PC-3 (cell line): ENCODE measurements at regions not wholly inside any gene's neighbourhood (a gene's known extent, or its start where the extent isn't known, plus 50 kb on each side); places are given as distances from the start of the nearest gene placed in this dataset.

Source experiments
- ATAC-seq: fragments of 200-7000 bp; cut with Tn5 transposase; 2 replicates; pipeline ENCODE4 v1.9.1; 2020; ENCODE audit warnings: mild to moderate bottlenecking, moderate library complexity
- BruUV-seq: library from RNA; stranded (reverse); fragments of 400-500 nt; replicated peaks from 2 replicates; lab custom pipeline; 2021; lab: Mats Ljungman, UMichigan
- CTCF ChIA-PET: fragments of 300-600 bp; sonication (Branson Sonifier 250); formaldehyde crosslinking; loops from one replicate; lab custom pipeline; 2022; ENCODE audit warnings: antibody characterized with exemption; lab: Charles Lee
- POLR2A ChIA-PET: fragments of 300-600 bp; sonication (Branson Sonifier 250); formaldehyde crosslinking; loops from one replicate; lab custom pipeline; 2022; ENCODE audit warnings: antibody characterized with exemption; ENCODE audit not compliant: unreplicated experiment; lab: Charles Lee
- DNase-seq: peaks from one replicate; pipeline ENCODE4 v3.0.0-alpha.2; 2015
- H2AFZ ChIP-seq: fragments of 300-600 bp; sonication (generic); 2 replicates; pipeline ENCODE4 v1.6.0; 2016; ENCODE audit warnings: antibody characterized with exemption, low read length
- H3F3A ChIP-seq: fragments of 300-600 bp; sonication (generic); one replicate; pipeline ENCODE4 v1.6.0; 2017; ENCODE audit warnings: antibody characterized with exemption, low read length, control low read depth, mild to moderate bottlenecking; ENCODE audit not compliant: unreplicated experiment
- H3K27ac ChIP-seq: fragments of 300-600 bp; sonication (generic); 2 replicates; pipeline ENCODE4 v1.5.1; 2016; ENCODE audit warnings: mild to moderate bottlenecking, low read length
- H3K27me3 ChIP-seq: fragments of 300-600 bp; sonication (generic); 2 replicates; pipeline ENCODE4 v1.6.1; 2016; ENCODE audit warnings: low read length, mixed read lengths
- H3K36me3 ChIP-seq: fragments of 300-600 bp; sonication (generic); 2 replicates; pipeline ENCODE4 v1.6.1; 2016; ENCODE audit warnings: low read depth, mixed run types, low read length, mixed read lengths
- H3K4me1 ChIP-seq: fragments of 300-600 bp; sonication (generic); 2 replicates; pipeline ENCODE4 v1.5.1; 2016; ENCODE audit warnings: low read length; ENCODE audit not compliant: insufficient read depth
- H3K4me2 ChIP-seq: fragments of 300-600 bp; sonication (generic); 2 replicates; pipeline ENCODE4 v1.6.0; 2016; ENCODE audit warnings: low read length
- H3K4me3 ChIP-seq: fragments of 300-600 bp; sonication (generic); 2 replicates; pipeline ENCODE4 v1.5.1; 2016; ENCODE audit warnings: mild to moderate bottlenecking, low read length, mixed read lengths
- H3K79me2 ChIP-seq: fragments of 300-600 bp; sonication (generic); 2 replicates; pipeline ENCODE4 v1.6.1; 2017; ENCODE audit warnings: low read length, mixed read lengths
- H3K9ac ChIP-seq: fragments of 300-600 bp; sonication (generic); 2 replicates; pipeline ENCODE4 v1.6.0; 2016; ENCODE audit warnings: mild to moderate bottlenecking, low read length
- H3K9me2 ChIP-seq: fragments of 300-600 bp; sonication (generic); replicated peaks from 2 replicates; pipeline ENCODE4 v1.6.1; 2016; ENCODE audit warnings: mixed run types, low read length, mixed read lengths
- H3K9me3 ChIP-seq: fragments of 300-600 bp; sonication (generic); 2 replicates; pipeline ENCODE4 v1.6.1; 2016; ENCODE audit warnings: low read length, mixed read lengths
- H4K20me1 ChIP-seq: fragments of 300-600 bp; sonication (generic); 2 replicates; pipeline ENCODE4 v1.6.1; 2016; ENCODE audit warnings: low read length, mixed read lengths
- CTCF ChIP-seq: fragments of 300-600 bp; sonication (generic); conservative IDR thresholded peaks from 2 replicates; pipeline ENCODE4 v1.5.1; 2017; ENCODE audit warnings: antibody characterized with exemption, low read depth, mild to moderate bottlenecking, low read length
- EZH2 ChIP-seq: fragments of 300-600 bp; sonication (generic); IDR thresholded peaks from one replicate; pipeline ENCODE4 v1.6.1; 2017; ENCODE audit warnings: antibody characterized with exemption, mild to moderate bottlenecking, low read length; ENCODE audit not compliant: unreplicated experiment
- EZH2phosphoT487 ChIP-seq: fragments of 300-600 bp; sonication (generic); IDR thresholded peaks from 2 replicates; pipeline ENCODE4 v1.6.1; 2018; ENCODE audit warnings: mild to moderate bottlenecking, antibody characterized with exemption, low read length, borderline replicate concordance
- intact Hi-C: fragments of 100-400 bp; cut with micrococcal nuclease; formaldehyde crosslinking; loops from 2 replicates; pipeline ENCODE4 v1.9.0; 2023

GRCh38 chr2:17252258-17252657 is 266.0 kb downstream of the RAD51AP2 start:
- Histone ChIP-seq H3K27me3 (no peaks in the 10 kb centered on the region), H3K4me3 (no peak overlapping the region), H3K9me3 (no peaks in the 10 kb centered on the region), H3F3A (no peaks in the 10 kb centered on the region), H2AFZ (no peak overlapping the region), H3K9me2 (no peaks in the 10 kb centered on the region), H3K4me2 (no peak overlapping the region), H4K20me1 (no peaks in the 10 kb centered on the region), H3K27ac (no peak overlapping the region), H3K9ac (no peak overlapping the region), H3K79me2 (no peaks in the 10 kb centered on the region), H3K4me1 (no peaks in the 10 kb centered on the region), H3K36me3 (no peaks in the 10 kb centered on the region)
- no peak for TF ChIP-seq CTCF
- no peak for TF ChIP-seq EZH2phosphoT487
- no peak for TF ChIP-seq EZH2
- DNase-seq (no peak), ATAC-seq (no peak)
- POLR2A ChIA-PET, result no interaction called here
- BruUV-seq, result no TSS peak
- CTCF ChIA-PET, result no interaction called here
- intact Hi-C loops, result no loop called here

- TF ChIP-seq EZH2phosphoT487 (no peak), CTCF (no peak), EZH2 (no peak)
- no peaks in the 10 kb centered on the region for H3K9me3 ChIP-seq
- no peak overlapping the region for H3K4me3 ChIP-seq
- DNase-seq (no peak), ATAC-seq (no peak)
- no peaks in the 10 kb centered on the region for H3K4me1 ChIP-seq
- H3K27me3 ChIP-seq, result no peaks in the 10 kb centered on the region
- no peak overlapping the region for H2AFZ ChIP-seq
- H3F3A ChIP-seq, result no peaks in the 10 kb centered on the region
- no peaks in the 10 kb centered on the region for H3K36me3 ChIP-seq
- no peak overlapping the region for H3K9ac ChIP-seq
- no peak overlapping the region for H3K4me2 ChIP-seq
- CTCF ChIA-PET, result no interaction called here
- POLR2A ChIA-PET, result no interaction called here
- intact Hi-C loops, result no loop called here
- H4K20me1 ChIP-seq, result no peaks in the 10 kb centered on the region
- no peaks in the 10 kb centered on the region for H3K79me2 ChIP-seq
- BruUV-seq, result no TSS peak
- no peak overlapping the region for H3K27ac ChIP-seq
- H3K9me2 ChIP-seq, result no peaks in the 10 kb centered on the region
Measured at GRCh38 chr2:17251171-17251570, 267.1 kb downstream of the RAD51AP2 start.

- TF ChIP-seq EZH2phosphoT487 (no peak), EZH2 (no peak)
- Histone ChIP-seq H3K4me3 (no peak overlapping the region), H3K9me3 (no peaks in the 10 kb centered on the region), H3K4me2 (no peak overlapping the region), H3K9ac (no peak overlapping the region), H3K36me3 (no peaks in the 10 kb centered on the region), H3K27ac (no peak overlapping the region), H3K4me1 (no peaks in the 10 kb centered on the region), H4K20me1 (no peaks in the 10 kb centered on the region), H2AFZ (no peak overlapping the region), H3F3A (no peaks in the 10 kb centered on the region), H3K27me3 (no peaks in the 10 kb centered on the region), H3K79me2 (no peaks in the 10 kb centered on the region), H3K9me2 (no peaks in the 10 kb centered on the region)
- ATAC-seq (no peak), DNase-seq (no peak)
- ChIA-PET POLR2A (no interaction called here), CTCF (no interaction called here)
- no TSS peak for BruUV-seq
- intact Hi-C loops, result no loop called here
Measured at GRCh38 chr2:17249249-17249648, 269.0 kb downstream of the RAD51AP2 start.
